ENCODE measurements at regions not wholly inside any gene's neighbourhood (a gene's known extent, or its start where the extent isn't known, plus 50 kb on each side); places are given as distances from the start of the nearest gene placed in this dataset.

DNA sequence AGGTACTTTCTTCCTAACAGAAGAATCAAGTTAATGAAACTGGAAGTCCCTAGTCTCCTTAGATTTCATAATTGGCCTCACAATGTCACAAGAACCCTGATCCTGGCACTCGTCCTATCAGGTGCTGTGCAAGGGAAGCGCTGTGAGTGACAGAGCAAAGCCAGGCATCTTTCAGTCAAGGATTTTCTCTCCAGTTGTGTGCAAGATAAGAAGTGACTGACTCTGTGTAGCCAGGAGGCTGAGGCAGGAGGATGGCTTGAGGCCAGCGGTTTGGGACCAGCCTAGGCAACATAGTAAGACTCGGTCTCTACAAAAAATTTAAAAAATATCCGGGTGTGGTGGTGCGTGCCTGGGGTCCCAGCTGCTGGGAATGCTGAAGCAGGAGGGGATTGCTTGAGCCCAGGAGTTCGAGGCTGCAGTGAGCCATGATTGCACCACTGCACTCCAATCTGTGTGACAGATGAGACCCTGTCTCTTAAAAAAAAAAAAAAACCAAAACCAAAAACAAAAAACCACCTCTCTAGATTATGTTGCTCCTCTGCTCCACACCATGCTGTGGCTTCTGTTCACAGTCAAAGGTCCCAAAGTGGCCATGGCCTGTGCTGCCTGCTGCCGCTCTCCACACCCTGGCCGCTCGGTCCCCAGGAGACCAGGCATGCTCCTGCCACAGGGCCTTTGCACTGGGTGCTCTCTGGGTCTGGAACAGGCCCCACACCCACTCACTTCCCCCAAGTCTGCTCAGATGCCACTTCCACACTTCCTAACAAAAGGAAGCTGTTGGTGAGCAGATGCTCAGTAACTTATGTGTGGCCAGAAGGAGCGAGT is 54.2 kb upstream of the CLDN5 start (continued):
- TF ChIP-seq, protein P1, sequence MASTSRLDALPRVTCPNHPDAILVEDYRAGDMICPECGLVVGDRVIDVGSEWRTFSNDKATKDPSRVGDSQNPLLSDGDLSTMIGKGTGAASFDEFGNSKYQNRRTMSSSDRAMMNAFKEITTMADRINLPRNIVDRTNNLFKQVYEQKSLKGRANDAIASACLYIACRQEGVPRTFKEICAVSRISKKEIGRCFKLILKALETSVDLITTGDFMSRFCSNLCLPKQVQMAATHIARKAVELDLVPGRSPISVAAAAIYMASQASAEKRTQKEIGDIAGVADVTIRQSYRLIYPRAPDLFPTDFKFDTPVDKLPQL (IDR thresholded peaks at IDR 0.05; ENCODE audit: extremely low read depth, insufficient read length) = no peak
- TF ChIP-seq ARHGAP35 (IDR thresholded peaks at IDR 0.05; ENCODE audit: partially characterized antibody) (no peak), HDAC2 (IDR thresholded peaks at IDR 0.05) (peak; percentile 86), BHLHE40 (IDR thresholded peaks at IDR 0.05; ENCODE audit: low read length) (peak; percentile 69), CBFA2T2 (conservative IDR thresholded peaks at IDR 0.05) (peak; percentile 85), CEBPB (tag; IDR thresholded peaks at IDR 0.05) (peak; percentile 94), MYC (IDR thresholded peaks at IDR 0.05; ENCODE audit: low read depth, low read length) (no peak), MYC (CRISPR knock-in tag; IDR thresholded peaks at IDR 0.05; ENCODE audit: borderline replicate concordance, low read depth) (no peak)
- TF ChIP-seq, protein P2, sequence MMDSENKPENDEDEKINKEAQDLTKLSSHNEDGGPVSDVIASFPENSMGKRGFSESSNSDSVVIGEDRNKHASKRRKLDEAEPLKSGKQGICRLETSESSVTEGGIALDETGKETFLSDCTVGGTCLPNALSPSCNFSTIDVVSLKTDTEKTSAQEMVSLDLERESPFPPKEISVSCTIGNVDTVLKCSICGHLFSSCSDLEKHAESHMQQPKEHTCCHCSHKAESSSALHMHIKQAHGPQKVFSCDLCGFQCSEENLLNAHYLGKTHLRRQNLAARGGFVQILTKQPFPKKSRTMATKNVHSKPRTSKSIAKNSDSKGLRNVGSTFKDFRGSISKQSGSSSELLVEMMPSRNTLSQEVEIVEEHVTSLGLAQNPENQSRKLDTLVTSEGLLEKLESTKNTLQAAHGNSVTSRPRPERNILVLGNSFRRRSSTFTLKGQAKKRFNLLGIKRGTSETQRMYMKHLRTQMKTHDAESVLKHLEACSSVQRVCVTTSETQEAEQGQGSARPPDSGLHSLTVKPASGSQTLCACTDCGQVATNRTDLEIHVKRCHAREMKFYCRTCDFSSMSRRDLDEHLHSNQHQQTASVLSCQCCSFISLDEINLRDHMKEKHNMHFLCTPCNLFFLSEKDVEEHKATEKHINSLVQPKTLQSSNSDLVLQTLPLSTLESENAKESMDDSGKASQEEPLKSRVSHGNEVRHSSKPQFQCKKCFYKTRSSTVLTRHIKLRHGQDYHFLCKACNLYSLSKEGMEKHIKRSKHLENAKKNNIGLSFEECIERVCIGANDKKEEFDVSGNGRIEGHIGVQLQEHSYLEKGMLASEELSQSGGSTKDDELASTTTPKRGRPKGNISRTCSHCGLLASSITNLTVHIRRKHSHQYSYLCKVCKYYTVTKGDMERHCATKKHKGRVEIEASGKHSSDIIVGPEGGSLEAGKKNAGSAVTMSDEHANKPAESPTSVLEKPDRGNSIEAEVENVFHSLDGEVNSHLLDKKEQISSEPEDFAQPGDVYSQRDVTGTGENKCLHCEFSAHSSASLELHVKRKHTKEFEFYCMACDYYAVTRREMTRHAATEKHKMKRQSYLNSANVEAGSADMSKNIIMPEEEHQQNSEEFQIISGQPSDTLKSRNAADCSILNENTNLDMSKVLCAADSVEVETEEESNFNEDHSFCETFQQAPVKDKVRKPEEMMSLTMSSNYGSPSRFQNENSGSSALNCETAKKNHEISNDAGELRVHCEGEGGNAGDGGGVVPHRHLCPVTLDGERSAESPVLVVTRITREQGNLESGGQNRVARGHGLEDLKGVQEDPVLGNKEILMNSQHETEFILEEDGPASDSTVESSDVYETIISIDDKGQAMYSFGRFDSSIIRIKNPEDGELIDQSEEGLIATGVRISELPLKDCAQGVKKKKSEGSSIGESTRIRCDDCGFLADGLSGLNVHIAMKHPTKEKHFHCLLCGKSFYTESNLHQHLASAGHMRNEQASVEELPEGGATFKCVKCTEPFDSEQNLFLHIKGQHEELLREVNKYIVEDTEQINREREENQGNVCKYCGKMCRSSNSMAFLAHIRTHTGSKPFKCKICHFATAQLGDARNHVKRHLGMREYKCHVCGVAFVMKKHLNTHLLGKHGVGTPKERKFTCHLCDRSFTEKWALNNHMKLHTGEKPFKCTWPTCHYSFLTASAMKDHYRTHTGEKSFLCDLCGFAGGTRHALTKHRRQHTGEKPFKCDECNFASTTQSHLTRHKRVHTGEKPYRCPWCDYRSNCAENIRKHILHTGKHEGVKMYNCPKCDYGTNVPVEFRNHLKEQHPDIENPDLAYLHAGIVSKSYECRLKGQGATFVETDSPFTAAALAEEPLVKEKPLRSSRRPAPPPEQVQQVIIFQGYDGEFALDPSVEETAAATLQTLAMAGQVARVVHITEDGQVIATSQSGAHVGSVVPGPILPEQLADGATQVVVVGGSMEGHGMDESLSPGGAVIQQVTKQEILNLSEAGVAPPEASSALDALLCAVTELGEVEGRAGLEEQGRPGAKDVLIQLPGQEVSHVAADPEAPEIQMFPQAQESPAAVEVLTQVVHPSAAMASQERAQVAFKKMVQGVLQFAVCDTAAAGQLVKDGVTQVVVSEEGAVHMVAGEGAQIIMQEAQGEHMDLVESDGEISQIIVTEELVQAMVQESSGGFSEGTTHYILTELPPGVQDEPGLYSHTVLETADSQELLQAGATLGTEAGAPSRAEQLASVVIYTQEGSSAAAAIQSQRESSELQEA (IDR thresholded peaks at IDR 0.05; ENCODE audit: low read depth) = no peak
- TF ChIP-seq, protein P3, sequence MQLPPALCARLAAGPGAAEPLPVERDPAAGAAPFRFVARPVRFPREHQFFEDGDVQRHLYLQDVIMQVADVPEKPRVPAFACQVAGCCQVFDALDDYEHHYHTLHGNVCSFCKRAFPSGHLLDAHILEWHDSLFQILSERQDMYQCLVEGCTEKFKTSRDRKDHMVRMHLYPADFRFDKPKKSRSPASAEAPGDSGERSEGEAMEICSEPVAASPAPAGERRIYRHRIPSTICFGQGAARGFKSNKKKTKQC (CRISPR knock-in tag; IDR thresholded peaks at IDR 0.05) = peak; percentile 75; the same call in 1 of the 2 replicates
- TF ChIP-seq, protein P4, sequence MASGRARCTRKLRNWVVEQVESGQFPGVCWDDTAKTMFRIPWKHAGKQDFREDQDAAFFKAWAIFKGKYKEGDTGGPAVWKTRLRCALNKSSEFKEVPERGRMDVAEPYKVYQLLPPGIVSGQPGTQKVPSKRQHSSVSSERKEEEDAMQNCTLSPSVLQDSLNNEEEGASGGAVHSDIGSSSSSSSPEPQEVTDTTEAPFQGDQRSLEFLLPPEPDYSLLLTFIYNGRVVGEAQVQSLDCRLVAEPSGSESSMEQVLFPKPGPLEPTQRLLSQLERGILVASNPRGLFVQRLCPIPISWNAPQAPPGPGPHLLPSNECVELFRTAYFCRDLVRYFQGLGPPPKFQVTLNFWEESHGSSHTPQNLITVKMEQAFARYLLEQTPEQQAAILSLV (tag; IDR thresholded peaks at IDR 0.05) = no peak
